Suppressor macrophage (primary cell): ENCODE measurements at regions not wholly inside any gene's neighbourhood (a gene's known extent, or its start where the extent isn't known, plus 50 kb on each side); places are given as distances from the start of the nearest gene placed in this dataset.

Source experiments
- DNase-seq, 4 experiments: peaks; one replicate each; pipeline ENCODE4 v3.0.0-alpha.2; 2020 to 2022

DNA sequence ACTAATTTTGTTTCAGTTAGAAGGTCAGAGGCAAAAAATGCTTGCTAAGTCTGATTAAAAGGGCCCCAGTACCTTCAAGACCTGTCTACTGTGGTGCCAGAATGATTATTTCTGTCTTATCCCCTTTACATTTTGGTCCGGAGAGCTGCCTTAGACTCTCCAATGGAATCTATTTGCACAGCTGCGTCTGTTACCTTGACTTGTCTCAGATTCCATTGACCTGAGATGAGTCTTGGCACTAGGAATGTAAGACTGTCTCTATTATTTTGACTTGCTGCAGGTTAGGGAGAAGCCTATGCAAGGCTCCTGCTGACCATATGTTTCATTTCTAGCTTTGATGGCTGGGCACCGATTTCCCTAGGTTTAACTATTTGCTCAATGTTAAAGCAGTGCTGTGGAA is 457.6 kb downstream of the KCTD8 start:
- DNase-seq: no peak

DNA sequence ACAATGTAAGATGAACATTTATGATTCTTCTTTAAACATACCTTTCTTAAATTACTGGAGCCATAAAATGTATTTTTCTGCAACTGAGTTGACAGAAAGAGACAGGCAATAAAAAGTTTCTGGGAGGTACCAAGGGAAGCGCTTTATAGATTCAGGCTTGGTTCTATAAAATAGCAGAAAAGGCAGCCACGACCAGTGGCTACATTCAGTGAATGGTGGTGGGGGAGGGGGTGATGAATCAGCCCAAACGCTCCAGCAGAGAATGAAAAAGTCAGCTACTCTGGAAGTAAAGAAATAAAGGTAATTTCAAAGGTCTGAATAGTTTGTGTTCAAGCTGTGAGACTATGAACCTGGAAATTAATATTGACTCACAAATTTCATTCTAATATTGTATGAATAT is 456.1 kb downstream of the KCTD8 start:
- DNase-seq: no peak

DNA sequence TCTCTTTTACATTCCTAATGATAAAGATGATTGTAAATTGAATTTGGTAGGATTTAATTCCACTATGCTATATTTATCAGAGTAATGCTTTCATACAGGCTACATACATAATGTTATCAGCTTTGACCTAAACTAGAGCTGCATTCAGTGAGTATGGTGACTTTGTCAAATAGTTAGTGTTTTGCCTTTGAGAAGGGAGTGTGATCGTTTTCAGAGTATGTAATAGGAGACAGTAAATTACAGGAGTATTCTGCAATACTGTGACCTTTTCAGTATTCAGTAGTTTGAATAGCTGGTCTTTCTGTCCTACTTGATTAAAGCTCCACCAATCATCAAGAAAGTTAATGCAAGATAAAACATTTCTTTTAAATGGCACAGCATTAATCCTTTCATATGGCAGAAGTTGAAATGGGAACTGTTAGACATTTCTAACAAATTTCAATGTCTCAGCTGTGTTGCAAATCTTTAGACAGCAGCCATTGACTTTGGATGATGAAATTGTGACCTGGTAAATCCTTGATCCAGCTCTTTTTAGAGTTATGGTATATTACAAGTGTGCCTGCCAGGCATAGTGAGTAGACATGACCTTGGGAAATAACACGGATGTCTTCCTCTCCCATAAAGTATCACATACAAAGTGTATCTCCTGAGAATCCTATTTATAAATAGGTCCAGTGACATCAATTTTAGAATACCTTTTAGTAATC is 455.3 kb downstream of the KCTD8 start:
- DNase-seq: no peak

DNA sequence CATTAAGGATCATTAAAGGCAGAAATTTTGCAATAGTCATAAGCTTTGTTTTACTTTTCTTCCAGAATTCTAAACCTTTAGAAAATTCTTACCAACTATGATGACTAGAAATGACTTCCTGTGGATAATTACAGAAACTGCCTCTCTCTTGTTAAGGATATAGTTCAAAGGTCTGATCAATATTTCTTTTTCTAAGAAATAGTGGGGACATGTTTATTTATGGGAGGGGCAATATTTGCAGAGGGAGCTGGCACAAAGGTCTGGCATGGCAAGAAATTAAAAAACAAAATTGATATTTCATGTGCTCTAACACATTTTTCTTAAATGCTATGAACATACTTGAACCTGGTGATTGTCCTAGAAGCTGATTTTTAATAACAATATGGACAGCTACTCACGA is 448.9 kb downstream of the KCTD8 start:
- no peak for DNase-seq

DNA sequence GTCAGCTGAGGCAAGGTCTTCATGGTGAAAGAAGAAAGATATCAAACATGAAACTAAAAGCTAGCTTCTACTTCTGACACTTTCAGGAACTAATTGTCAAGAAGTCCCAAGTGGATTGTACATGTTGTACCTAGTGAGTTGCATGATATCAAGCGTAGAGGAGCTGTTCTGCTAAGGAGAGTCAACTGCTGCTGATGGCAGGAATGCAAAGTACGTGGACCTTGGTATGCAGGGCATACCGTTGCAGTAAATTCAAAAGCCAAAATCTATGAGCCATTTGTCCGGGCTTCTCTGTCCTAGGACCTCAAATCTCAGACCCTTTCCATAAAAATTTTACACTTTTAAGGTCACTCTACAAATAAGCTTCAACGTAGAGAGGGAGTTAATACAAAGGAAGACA is 446.2 kb downstream of the KCTD8 start:
- DNase-seq: no peak

DNA sequence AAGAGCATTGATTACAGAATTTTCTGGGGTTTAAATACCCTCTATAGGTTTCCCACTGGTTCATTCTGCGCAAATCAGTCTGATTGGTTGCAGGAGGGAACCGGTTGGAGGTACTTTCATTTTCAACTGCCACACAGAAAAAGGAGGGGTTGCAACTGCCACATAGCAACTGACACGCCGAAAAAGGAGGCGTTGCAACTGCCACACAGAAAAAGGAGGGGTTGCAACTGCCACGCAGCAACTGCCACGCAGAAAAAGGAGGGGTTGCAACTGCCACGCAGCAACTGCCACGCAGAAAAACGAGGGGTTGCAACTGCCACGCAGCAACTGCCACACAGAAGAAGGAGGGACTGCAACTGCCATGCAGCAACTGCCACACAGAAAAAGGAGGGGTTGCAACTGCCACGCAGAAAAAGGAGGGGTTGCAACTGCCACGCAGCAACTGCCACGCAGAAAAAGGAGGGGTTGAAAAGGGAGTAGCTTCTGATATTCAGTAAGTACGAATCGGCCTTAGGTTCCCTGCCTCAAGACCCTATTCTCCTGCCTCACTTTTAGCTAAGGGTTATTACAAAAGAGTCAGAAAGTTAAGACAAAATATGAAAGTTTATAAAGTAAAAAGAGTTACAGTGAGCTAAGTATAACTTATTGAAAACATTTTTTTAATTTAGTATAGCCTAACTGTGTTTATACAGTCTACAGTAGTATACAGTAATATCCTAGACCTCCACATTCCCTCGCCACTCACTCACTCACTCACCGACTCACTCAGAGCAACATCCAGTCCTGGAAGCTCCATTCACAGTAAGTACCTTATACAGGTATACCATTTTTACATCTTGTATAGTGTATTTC is 431.8 kb downstream of the KCTD8 start:
- DNase-seq: no peak

DNA sequence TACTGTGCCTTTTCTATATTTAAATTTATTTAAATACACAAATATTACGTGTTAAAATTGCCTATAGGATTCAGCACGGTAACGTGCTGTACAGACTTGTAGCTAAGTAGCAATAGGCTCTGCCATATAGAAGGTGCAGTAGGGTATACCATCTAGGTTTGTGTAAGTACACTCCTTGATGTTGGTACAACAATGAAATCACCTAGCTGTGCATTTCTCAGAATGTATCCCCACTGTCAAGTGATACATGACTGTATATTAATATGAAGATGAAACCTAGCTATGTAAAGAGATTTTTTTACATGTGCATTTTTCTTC is 431.2 kb downstream of the KCTD8 start:
- DNase-seq: no peak

DNA sequence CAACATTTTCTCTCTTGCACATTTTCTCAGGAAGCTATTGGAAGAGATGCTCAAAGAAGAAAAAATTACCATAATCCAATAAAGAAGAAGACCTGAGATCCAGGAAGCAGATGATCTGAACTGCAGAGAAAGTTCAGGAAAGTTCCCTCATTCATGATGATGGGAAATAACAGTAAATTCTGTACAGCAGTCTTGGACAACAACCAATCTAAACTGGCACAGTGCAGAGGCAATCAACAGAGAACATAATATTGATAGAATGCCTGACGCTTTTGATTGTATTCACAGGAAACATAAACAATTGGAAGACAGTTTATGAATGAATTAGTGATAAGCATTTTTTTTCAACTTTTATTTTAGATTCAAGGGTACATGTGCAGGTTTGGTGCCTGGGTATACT is 428.9 kb downstream of the KCTD8 start:
- no peak for DNase-seq

DNA sequence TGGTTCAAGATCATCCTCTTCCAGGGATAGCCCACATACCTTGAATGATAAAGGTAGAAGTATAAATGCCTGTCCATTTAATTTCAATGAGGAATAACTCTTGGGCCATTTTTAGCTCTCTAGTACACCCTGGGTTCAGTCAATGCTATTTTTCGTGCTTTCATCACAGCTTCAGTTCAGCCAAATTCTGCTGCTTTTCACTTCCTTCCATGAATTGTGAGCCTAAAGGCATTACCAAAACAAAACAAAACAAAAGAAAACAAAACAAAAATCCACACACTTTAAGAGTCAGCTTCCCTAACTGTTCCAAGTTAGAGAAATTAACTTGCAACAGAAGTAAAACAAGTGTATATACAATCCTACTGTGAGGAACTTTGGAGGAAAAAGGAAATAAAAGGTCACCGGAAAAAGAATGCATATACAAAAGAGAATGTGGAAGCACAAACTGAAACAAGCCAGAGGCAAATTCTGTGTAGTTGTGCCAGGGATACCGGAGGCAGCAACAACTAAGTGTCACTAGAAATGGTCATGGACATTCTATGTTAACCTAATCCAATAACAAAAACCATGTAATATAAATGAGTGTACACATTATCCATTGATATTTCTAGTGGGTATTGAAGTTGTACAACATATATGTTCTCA is 423.1 kb downstream of the KCTD8 start:
- no peak for DNase-seq

DNA sequence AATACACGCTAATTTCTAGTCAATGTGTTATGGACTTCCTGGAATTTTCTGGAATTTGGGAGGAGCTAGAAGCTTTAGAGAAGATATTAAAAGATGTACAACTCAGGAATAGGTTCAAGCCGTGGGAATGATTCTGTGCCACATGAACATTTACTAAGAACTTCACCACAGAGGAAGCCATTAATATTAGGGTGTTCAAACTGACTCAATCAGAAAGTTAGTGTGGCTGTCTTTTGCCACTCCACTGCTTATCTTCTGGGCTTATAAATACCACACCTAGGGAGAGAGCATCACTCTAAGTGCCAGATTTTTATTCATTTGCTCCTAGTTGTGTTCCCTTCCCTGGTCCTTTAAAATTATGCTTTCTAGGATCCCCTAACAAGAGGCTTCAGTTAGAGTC is 409.8 kb downstream of the KCTD8 start:
- DNase-seq: no peak

DNA sequence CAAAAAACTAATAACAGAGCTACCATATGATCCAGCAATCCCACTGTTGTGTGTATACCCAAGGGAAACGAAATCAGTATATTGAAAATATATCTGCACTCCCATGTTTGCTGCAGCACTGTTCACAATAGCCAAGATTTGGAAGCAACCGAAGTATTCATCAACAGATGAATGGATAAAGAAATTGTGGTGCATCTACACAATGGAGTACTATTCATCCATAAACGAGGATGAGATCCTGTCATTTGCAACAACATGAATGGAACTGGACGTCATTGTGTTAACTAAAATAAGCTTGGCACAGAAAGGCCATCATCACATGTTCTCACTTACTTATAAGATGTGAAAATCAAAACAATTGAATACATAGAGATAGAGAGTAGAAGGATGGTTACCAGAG is 402.1 kb downstream of the KCTD8 start:
- no peak for DNase-seq

DNA sequence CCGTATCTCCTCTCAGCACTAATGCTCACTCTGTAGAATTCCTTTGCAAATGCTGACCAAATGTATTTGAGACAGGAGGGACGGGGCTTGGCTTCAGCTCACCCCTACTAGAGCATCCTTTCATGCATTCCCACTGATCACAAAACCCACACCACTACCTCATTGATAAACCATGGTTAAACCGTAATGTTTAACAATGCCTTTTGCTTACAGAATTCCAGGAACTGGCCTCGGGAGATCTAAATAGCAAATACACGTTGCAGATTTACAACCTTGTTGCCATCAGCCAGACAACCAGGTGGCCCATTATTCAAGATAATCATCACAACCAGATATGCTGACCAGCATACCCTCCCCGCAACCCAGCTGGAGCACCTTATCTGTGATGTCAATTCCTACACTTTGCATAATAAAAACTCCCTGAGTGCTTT is 391.9 kb downstream of the KCTD8 start:
- DNase-seq: no peak

DNA sequence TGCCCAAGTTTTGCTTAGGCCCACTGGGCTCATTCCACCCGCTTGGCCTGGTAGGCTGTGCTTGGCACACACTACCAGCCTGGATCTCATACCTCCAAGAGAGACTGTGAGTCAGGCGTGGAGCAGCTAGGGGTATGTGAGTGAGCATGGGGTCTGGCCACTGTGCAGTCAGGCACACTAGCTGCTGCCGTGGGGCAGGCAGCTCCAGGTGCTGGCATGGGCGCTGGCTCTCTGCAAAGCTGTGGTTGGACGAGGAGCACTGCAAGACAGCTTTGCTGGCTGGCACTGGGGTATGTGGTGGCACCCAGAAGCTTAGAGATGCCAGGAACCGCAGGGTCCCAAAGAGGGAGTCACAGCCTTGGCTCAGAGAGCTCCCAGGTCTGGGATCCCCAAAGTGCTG is 377.8 kb downstream of the KCTD8 start:
- no peak for DNase-seq

DNA sequence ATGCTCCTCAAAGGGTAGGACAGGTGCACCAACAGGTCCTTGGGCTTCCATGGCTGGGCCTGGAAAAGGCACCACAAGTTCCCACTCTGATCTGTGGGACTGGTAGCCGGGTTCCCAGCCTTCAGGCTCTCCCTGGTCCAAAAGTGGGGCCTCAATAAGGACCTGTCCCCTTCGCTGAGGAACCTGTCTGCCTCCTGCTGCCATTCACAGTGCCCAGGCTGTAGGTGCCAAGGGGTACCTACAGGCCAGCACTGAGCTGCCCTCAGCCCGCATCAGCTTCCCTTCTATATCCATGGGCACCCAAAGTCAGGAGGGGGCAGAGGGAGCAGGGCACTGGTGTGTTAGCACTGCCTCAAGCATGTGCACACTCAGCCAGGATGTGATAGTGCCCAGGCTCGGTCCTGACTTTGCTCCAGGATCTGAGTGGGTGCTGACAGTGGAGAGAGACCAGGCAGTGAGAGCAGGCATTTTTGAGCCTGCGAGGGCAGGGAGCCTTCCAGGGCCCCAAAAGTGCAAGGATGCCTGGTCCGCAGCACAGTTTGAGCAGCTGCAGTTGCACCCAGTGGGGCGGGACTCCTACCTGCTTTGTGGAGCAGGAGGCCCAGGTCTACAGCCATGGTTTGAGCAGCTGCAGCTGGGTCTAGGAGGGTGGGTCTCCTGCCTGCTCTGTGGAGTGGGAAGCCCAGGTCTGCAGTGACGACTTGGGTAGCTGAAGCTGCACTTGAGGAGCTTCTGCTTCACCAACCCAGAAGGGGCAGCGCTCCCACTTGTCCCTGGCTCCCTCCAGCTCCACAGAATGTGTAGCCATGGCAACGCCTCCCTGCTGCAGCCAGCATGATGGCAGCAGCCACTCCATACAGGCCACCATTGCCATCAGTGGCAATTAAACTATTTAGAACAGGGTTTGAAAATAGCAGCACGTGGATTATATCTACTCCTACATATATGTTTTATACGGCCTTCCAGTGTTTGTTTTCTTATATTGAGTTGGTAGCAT is 376.4 kb downstream of the KCTD8 start:
- DNase-seq: no peak

DNA sequence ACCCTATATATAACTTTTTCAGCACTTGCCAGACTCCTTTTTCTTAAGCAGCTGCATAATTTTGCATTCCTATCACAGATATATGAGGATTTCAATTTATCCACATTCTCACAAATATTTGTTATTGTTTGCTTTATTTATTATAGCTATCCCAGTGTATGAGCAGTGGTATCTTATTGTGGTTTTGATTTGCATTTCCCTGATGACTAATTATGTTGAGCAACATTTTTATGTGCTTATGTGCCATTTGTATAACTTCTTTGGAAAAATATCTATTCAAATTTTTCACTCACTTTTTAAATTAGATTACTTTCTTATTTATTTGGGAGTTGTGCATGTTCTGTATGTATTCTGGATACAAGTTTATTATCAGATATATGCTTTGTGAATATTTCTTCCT is 361.9 kb downstream of the KCTD8 start:
- no peak for DNase-seq

DNA sequence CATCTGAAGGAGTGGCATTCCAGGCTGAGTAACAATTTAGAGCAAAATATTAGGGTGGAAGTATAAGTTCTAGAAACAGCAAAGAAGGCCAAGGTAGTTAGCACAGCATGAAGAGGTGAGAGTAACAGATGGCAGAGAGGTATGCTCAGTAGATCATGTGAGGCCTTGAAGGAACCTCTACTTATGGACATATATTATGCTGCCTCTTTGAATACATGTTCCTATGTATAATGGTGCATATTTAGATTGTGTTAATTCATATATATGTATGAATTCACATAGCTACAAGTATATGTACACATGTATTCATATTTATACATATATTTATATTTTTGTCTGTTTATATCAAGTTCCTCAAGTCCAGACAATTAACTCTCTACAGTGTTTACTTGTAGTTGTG is 355.2 kb downstream of the KCTD8 start:
- no peak for DNase-seq

DNA sequence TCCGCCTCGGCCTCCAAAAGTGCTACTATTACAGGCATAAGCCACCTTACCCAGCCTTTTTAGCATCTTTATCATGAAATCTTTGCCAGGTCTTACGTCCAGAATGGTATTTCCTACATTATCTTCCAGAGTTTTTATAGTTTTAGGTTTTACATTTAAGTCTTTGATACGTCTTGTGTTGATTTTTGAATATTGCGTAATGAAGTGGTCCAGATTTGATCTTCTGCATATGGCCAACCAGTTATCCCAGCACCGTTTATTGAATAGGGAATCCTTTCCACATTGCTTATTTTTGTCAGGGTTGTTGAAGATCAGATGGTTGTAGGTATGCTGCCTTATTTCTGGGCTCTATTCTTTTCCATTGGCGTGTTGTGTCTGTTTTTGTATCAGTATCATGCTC is 349.6 kb downstream of the KCTD8 start:
- DNase-seq: no peak

DNA sequence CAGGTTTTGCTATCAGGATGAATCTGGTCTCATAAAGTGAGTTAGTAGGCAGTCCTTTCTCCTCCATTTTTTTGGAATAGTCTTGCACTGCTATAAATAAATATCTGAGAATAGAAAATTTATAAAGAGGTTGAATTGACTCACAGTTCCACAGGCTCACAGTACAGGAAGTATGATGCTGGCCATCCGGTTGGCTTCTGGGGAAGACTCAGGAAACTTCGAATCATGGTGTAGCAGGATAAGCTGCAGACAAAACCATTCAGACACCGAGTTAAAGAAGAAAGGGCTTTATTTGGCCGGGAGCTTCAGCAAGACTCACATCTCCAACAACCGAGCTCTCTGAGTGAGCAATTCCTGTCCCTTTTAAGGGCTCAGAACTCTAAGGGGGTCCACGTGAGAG is 348.2 kb downstream of the KCTD8 start:
- no peak for DNase-seq

DNA sequence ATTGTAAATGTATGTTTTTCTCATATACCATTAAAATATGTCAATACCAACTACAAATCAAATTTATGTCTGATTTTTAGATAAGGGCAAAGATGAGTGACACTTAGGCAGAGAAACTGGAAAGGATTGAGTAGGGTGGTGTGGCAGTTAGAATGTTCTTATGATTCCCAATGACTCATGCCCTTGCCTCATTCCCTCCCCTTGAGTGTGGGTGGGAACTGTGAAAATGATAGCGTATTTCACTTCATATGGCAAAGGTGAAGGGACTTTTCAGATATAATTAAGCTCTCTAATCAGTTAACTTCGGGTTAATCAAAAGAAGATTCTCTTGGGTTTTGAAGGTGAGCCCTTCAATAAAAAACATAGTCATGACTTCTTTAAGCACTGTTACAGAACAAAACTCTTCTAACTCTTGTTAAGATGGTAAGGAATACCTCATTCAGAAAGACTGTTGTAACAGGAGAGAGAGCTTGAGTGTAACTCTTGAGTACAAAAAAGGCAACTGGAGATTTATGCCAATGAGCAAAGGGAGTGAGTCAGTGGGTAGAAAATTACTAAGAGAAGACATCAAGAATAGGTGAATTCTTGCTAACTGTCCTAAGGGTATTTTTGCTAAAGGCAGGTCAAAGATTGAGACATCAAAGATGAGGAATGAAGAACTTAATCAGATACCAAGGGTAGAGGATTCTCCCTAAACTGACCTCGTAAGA is 329.5 kb downstream of the KCTD8 start:
- DNase-seq: no peak

DNA sequence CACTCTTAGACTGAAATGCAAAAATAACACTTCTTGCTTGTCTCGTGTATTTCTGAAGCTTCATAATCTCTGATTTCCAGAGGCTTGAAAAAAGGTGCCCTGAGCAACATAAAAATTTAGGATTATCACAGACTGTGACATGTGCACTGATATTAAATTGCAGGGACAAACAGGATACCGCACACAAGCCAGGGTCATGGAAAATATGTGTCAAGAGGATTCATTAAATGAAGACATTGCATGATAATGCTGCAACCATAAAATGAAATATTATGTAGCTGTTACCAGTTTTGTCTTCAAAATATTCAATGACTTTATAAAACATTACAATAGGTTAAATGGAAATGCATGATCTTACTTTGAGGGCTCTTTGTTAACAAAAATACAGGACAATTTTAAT is 328.0 kb downstream of the KCTD8 start:
- no peak for DNase-seq

DNA sequence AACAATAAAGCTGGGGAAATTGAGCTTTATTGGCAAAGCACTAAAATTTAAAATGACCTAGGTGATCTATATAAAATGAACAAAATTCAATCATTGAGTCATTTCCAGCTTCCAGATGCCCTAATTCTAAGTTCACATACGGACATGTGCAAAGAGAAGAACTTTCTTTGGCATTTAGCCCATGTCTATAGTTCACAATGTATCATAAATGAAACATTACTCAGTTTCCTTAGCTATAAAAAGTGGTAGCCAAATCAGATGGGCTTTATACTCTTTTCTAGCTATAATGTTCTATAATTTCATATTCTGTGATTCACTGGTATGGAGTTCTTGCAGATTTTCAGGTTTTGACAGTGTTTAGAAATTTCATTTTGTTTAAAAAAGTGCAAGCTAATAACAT is 327.4 kb downstream of the KCTD8 start:
- no peak for DNase-seq
